Jurkat, Clone E6-1 (cell line): ENCODE measurements at regions not wholly inside any gene's neighbourhood (a gene's known extent, or its start where the extent isn't known, plus 50 kb on each side); places are given as distances from the start of the nearest gene placed in this dataset.
A peak's percentile ranks its signal among the peaks of the same experiment; 100 is the strongest.

Experiments
- DNase-seq: peaks from one replicate; pipeline ENCODE4 v3.0.0-alpha.2; 2011; ENCODE audit warnings: low read depth, low spot score
- H3K4me3 ChIP-seq: 2 replicates; pipeline ENCODE4 v1.5.1; 2011; ENCODE audit warnings: mild to moderate bottlenecking, low read length, control low read depth, moderate library complexity

DNA sequence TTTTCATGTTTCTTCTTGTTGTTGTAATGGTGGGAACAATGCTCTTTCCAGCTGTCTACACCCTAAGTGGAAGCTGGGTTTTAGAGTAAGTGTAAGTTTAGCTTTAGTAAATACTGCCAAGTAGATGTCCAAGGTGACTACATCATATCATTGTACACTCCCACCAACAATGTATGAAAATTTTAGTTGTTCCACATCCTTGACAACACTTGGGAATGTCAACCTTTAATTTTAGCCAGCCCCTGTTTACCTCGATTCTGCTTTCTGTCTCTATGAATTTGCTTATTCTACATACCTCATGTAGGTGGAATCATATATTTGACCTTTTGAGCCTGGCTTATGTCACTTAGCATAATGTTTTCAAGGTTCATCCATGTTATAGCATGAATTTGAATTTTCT, 93.0 kb downstream of the MTPAP start:
- DNase-seq: no peak
- no peak overlapping the region for H3K4me3 ChIP-seq

GRCh38 chr10:30254926-30255325, 94.2 kb downstream of the MTPAP start:
- no peak for DNase-seq
- no peak overlapping the region for H3K4me3 ChIP-seq

GRCh38 chr10:30248728-30249127, 100.3 kb downstream of the MTPAP start:
- DNase-seq: no peak

DNA sequence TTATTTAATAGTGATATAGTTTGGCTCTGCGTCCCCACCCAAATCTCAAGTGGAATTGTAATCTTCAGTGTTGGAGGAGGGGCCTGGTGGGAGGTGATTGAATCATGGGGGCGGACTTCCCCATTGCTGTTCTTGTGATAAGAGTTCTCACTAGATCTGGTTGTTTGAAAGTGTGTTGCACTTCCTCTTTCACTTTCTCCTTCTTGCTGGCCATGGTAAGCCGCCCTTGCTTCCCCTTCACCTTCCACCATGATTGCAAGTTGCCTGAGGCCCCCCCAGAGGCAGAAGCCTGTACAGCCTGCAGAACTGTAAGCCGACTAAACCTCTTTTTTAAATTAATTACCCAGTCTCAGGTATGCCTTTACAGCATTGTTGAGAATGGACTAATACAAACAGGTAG, 101.4 kb downstream of the MTPAP start:
- no peak for DNase-seq

More at GRCh38 chr10:30248728-30249127, 100.3 kb downstream of the MTPAP start:
- no peak overlapping the region for H3K4me3 ChIP-seq

DNA sequence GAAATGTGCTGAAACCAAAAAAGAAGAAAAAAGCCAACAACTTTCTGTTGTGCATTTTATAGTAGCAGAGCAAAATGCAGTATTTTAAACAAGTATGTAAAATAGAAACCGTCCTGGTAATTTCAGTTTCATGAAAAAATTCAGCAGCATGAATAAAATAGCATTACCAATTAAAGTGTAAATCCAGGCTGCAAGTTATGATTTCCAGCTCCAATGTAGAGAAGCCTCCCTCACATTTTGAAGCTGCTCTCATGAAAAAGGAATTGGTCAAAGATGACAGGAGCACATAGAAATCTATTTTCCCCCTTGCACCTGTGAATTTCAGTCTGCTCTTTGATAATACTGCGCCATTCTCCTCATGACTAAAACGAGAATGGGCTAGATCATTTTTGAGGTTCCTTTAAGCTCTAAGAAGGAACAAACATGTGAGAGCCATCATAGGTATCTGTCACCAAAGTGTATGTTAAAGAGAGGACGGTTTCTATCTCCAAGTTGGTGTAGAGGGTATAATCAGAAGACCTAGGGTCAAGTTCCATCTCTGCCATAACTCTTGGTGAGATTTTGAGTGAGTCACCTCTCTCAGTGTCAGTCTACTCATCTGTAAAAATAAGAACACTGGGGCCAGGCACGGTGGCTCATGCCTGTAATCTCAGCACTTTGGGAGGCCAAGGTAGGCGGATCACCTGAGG, 107.5 kb downstream of the MTPAP start:
- no peak overlapping the region for H3K4me3 ChIP-seq
- DNase-seq: no peak

More for the DNA sequence above, 101.4 kb downstream of the MTPAP start:
- no peak overlapping the region for H3K4me3 ChIP-seq

DNA sequence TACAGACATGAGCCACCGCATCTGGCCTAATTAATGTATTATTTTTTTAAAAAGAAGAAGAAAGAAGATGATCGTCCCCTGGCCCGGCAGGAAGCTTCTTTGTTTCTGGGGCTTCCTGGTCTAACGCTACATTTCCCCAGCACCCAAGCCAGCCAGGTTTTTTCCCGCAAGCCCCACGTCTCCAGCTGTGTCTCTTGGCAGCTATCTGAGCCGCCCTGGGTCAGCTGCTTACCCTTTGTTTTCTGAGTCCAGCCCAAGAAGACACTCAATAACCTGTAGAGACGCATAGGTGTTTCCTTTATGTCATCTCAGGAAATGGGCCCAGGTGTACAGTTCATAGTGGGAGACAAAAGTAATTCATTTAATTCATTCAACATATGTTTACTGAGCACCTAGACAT, 110.2 kb downstream of the MTPAP start:
- no peak overlapping the region for H3K4me3 ChIP-seq
- DNase-seq: no peak

- DNase-seq: no peak
- no peak overlapping the region for H3K4me3 ChIP-seq
These were observed 115.7 kb downstream of the MTPAP start for GRCh38 chr10:30233186-30233959.

- no peak overlapping the region for H3K4me3 ChIP-seq
- DNase-seq: no peak
These were observed 117.4 kb downstream of the MTPAP start for GRCh38 chr10:30231709-30232108.

DNA sequence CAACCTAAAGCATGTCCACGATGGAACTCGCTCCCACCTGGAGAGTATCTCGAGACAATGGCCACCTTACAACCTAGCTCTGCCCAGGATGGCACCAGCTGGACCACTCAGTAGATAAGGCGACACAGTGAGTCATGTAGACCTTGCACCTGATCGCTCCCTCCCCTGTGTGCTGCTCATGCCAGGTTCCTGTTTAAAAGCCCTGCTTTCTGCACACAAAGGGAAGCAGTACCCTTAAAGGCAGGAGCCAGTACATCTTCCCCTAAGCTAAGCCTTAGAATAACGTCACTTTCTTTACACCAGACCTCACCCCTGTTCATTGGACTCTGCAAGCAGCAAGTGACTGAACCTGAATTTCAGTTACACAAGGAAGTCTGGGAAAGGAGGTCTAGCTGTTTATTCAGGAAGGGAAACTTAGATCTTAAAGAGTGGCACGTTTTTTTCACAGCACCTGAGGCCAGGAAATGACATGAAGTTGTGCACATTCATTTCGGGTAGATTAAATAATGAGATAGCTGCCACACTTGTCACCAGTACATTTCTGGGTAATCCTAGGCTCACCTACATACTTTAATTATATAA, 117.9 kb downstream of the MTPAP start:
- H3K4me3 ChIP-seq: no peak overlapping the region
- DNase-seq: peak; percentile 42

- DNase-seq: no peak
- H3K4me3 ChIP-seq: no peak overlapping the region
These were observed 119.5 kb downstream of the MTPAP start for GRCh38 chr10:30229536-30229935.

- DNase-seq: no peak
These were observed 120.6 kb downstream of the MTPAP start for GRCh38 chr10:30228417-30229036.

GRCh38 chr10:30227481-30227880, 121.6 kb downstream of the MTPAP start:
- no peak overlapping the region for H3K4me3 ChIP-seq
- DNase-seq: no peak

More at GRCh38 chr10:30228417-30229036, 120.6 kb downstream of the MTPAP start:
- H3K4me3 ChIP-seq: no peak overlapping the region

GRCh38 chr10:30219971-30220751, 128.9 kb downstream of the MTPAP start:
- no peak overlapping the region for H3K4me3 ChIP-seq
- DNase-seq: no peak

- DNase-seq: no peak
- H3K4me3 ChIP-seq: no peak overlapping the region
These were observed 132.3 kb downstream of the MTPAP start for GRCh38 chr10:30216821-30217220.

GRCh38 chr10:30215623-30216022, 133.5 kb downstream of the MTPAP start:
- no peak overlapping the region for H3K4me3 ChIP-seq
- DNase-seq: no peak

GRCh38 chr10:30215141-30215540, 133.9 kb downstream of the MTPAP start:
- DNase-seq: no peak
- H3K4me3 ChIP-seq: no peak overlapping the region

DNA sequence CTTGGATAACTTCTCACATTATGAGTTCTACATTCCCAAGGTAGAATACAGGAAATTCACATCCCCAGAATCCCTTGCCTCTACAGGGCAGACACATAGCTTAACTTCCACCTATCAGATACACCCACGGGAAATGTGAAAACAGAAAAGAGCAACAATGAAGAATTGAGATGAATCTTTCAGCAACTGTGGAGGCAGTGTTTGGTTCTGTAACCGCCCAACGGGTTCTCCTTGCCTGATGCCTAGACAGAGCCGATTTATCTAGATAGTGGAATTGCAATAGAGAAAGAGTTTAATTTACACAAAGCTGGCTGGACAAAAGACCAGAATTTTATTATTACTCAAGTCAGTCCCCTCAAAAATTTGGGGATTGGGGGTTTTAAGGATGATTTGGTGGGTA, 138.8 kb downstream of the MTPAP start:
- DNase-seq: no peak
- no peak overlapping the region for H3K4me3 ChIP-seq

- H3K4me3 ChIP-seq: no peak overlapping the region
- DNase-seq: no peak
These were observed 140.7 kb downstream of the MTPAP start for GRCh38 chr10:30208330-30208729.

DNA sequence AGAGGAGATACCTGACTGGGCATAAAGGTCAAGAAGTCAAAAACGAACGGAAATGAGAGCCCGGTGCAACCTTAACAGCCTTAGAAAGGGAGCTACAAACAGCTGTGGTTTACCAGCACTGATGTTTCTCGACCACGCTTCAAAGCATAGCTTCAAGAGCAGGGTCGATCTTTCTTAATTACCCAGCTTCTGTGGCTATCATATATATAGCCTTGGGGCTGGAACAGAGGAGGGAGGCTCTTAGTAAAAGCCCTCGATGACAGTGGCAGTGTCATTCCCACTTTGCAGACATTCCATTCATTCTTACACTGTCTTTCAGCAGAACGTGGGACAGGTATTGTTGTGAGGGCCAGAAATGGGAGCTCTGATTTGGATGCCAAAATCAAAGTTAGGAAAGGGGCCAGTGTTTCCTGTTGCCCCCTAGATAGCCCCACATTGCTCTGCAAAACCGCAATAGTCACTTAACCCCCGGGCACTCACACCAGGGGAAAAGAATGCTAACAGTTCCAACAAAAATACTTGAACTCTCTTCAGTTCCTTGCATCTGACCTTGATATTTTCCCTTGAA, 141.5 kb downstream of the MTPAP start:
- no peak for DNase-seq
- no peak overlapping the region for H3K4me3 ChIP-seq
